DMS79 treated with DMSO at 0.1 percent for 48 hours (cell line): ENCODE measurements at regions not wholly inside any gene's neighbourhood (a gene's known extent, or its start where the extent isn't known, plus 50 kb on each side); places are given as distances from the start of the nearest gene placed in this dataset.

Experiments used
- DNase-seq: peaks from one replicate; lab custom pipeline; 2025; lab: John Stamatoyannopoulos, UW

DNA sequence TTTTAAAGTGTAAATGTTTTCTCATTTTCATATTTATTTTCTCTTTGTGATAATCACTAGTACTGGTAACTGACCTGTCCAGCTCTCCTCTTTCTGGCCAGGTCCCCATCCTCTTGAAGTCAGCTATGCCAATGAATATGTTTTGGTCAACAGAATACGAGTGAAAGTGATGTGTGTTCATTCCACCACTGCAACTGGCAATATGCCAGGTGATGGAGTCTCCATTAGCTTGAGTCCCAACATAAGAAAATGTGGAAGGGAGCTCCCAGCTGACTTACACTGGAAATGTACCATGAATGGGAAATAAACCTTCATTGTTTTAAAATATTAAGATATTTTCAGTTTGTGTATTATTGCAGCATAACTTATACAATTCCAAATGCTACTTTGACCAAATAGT lies 75.8 kb downstream of the CCDC34 start:
- DNase-seq = no peak

DNA sequence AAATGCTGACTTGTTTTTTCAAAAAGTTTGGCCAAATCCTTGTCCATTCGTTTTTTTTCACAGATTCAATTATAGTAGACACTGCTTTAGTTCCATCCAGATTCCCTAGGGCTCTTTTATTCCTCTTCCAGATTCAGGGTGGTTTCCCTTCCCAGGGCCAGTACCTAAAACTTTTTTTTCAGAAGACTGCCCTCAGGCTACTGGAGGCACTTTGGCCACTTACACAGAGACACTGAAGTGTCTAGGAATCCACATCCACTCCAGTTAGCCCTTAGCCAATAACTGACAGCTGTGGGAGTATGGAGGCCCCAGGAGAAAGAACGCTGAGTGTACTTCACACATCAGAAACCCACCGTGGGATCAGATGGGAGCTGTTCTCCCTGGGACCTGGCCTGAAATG lies 77.3 kb downstream of the CCDC34 start:
- DNase-seq = no peak

DNA sequence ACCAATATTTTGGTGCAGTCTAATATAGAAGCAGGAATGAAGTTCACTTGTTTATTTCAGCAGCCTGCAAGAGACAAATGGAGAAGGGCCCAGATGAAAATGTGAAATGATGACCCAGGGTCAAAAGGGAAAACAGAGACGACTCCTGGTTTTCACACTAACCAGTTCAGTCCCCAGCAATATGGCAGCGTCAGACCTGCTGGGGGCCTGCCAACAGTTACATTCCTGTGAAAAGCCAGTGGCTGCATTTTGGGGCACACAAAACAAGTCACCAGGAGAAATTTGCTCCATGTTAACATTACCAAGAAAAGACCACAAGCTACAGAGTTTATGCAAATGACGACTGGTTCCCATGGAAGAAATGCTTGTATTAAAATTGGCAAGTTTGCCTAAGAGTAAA lies 80.2 kb downstream of the CCDC34 start:
- DNase-seq = no peak

DNA sequence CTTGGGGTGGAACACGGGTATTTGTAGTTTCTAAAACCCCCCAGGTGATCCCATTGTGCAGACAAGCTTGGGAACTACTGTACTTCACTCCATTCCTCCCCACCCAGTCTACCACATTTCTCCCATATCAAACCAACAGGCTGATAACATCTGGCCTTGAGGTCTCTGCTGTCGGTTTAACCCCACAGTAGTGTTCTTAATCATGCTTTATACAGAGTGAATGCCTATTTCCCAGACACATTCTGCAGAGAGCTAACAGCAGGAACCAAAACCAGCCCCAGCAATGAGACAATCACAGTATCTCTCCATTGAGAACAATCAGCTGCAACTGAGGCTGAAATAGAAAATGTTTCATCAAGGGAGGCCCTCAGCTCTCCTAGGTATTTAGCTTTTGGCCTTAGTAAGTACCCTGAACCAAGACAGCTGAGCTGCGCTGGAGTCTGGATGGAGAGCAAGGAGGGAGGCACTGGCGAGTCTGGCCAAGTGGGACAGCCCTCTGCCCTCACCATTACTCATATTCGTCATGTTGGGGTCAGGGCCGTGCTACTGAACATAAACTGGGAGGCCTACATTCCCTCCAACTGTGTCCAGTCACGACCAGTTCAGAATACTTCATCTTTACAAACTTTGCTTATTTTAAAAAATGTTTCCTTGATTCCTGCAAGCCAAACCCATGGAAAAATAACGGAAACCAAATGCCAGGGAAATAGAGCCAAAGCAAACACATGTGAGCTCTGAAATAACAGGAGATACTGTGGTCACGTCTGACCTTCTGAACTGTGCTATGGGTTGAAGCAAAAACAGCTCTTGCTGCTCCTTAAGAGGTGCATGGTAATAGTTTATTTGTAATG lies 81.0 kb downstream of the CCDC34 start:
- no peak for DNase-seq

DNA sequence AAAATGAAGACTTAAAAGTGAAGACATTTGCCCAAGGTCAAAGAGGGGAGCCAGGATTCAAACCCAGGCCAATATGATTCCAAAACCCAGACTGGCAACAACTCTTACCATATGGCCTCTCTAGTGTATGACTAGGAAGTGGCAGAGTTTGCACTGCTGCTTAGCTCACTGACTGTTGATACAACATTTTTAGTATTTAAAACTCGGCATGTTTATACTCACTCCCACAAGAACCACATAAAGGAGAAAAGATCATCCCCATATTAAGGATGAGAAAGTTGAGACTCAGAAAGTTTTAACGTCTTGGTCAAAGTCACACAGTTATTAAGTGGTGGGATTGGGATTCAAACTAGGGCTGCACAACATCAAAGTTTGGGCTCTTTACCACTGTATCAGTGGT lies 81.7 kb downstream of the CCDC34 start:
- DNase-seq = no peak

DNA sequence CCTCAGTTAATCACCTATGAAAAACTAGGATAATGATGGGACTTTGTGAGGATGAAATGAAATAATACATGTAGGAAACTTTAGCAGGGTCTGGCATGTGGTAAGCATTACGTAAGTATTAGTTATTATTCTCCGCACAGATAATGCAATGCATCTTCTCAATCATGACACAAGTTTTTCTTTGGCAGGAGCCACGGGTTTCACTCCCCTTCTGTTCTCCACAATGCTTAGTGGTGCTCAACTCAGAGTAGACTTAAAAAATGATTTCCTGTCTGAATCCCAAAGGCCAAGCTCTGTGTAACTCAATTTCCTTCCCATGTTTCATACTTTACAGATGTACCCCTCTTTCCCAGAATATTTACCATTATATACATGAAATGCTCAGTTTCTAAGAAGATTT lies 82.9 kb downstream of the CCDC34 start:
- DNase-seq = no peak

DNA sequence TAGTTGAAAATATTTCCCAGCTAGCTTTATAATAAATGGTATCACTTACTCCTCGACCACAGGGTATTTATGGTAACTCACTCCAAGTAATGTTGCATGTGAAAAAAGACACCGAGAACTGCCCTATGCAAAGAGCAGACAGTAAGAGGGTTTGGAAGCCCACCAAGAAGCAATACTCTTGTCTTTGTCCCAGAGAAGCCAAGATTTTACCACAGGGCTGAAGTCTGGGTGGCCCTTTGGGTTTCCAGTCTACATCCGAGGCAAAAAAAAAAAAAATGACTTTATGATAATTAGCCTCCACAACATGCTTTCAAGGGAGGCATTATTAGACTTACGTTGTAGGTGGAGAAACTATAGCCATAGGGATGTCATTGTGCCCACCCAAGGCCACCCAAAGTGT lies 83.6 kb downstream of the CCDC34 start:
- no peak for DNase-seq

DNA sequence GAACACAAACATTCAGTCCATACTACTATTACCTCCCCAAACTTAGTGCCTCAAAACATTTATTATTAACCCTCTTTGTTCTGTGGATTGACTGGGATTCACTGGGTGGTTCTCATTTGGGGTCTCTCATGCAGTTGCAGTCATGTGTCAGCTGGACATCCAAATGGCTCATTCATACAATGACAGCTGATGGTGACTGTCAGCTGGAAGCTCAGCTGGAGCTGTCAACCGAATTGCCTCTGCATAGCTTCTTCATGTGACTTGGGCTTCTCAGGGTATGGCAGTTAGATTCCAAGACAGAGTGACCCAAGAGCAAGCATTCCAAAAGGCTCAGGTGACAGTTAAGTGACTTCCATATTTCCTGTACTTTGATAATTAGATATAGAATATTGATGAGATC lies 85.2 kb downstream of the CCDC34 start:
- DNase-seq = no peak

DNA sequence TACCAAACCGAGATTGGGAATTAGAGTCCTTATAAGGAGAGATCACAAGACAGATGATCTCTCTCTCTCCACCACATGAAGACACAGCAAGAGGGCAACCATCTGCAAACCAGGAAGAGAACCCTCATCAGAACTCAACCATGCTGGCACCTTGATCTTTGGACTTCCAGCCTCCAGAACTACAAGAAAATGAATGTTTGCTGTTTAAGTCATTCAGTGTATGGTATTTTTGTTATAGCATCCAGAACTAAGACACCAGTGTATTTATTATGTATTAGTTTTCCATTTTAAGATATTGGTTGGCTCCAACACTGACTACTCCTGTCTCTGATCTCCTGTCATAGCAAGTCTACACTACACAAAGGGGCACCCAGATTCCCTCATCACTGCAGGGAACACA lies 86.9 kb downstream of the CCDC34 start:
- DNase-seq = no peak

DNA sequence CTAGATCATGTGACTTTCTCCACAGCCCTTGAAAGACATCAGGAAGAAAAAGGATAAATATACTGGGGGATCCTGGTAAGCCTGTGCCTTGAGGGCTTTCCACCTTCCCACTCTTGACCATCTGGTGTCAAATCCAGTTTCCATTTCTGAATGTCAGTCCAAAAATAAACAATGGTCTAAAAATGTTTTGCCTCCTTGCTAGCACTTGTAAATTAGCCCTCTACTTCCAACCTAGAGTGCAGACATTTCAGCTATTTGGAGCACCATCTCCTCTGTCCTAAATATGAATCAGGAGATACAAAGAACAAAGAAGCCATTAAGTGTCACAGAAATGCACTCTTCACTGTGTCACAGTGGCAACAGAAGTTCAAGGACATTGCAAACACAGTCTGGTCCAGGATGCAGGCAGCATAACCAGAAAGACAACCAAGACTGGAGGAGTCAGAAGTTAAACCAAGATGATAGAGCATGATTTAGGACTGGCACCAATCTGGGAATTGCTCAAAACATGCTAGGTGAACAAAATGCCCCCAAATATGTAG lies 88.1 kb downstream of the CCDC34 start:
- DNase-seq = no peak

DNA sequence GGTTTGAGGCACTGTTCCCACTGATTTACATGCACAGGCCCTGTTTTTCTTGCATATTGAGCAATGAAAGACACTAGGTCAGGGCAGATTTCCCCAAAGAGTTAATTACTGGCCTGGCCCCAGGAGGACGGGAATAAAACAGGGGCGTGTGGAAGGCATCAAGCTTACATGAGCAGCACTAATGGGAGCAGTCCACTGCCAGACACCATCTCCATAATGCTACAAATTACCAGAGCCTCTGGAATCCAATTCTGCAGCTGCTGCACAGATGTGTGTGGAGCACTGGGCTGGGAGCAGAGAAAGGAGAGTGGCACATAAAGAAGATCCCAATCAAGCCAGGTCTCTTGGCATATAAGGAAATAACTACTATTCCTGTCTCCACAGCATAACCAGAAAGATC lies 96.9 kb downstream of the CCDC34 start:
- no peak for DNase-seq

DNA sequence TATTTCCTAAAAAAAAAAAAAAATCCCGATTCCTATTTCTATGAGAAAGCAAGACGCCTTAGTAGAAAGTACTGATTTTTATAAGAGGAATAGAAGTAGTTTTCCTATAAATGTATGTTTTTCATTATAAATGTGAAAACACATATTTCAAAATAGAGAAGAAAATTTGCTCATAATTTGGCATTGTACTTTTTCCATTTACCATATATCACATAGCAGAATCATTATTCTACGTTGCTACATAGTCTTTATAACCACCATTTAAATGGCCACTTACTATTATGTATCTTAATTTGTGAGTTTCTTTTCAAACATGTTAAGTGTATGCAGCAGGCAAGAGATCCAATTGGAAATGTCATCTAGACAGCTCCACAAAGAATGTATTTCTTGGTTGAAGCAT lies 99.0 kb downstream of the CCDC34 start:
- DNase-seq = no peak

DNA sequence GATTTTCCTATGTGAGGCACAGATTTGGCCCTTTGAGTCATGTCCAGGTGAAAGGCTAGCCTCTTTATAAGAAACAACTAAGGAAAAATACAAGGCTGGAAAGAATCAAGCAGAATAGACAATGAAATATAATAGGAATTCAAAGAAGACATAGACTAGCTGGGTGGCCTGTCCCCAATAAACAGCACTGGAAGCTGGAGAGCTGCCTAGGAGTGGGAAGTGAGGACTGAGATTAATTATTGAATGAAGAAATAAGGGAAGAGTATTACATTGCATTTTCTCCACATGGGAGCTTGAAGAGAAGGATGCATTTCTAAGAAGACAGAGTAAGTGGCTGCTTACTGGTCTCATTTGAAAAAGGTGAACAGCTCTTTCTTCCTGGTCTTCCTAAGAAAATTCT lies 100.0 kb downstream of the CCDC34 start:
- DNase-seq = no peak

DNA sequence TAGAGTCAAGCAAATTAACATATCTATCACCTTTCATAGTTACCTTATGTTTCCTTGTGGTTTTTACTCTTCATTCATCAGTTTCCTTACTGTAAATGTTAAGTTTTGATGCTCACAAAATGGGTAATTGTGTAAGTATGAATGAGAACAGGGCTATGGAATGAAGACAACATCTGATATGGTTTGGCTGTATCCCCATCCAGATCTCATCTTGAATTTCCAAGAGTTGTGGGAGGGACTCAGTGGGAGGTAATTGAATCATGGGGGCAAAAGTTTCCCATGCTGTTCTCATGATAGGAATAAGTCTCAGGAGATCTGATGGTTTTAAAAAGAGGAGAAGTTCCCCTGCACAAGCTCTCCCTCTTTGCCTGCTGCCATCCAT lies 107.6 kb downstream of the CCDC34 start:
- DNase-seq = no peak

DNA sequence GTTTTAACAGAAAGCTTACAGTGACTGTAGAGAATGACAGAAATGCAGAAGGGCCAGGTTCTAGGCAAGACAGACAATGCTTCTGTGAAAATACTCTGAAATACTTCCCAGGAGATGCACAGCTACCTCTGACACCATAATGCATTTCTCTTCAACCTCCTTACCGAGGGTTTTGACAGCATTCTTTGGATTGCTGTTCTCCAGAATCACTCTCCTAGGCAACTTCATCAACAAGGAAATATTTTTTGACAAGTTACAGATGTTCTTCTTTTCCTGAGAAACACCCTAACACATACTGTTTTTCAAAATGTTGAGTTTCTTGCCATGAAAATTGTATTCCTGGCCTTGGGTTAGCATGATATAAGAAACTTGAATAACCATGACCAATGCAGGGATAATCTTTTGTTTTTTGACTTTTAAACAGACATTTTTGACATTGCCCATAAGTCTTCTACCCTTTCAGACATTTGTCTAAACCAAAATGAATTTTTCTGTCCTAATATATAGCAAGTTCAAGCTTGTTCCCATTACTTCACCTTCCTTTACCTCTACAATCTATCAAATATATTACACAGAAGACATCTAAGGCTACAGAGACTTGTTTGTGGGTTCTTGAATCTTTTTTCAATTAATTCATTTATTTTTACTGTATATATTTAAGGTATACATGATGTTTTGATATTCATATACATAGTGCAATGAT lies 108.1 kb downstream of the CCDC34 start:
- no peak for DNase-seq

DNA sequence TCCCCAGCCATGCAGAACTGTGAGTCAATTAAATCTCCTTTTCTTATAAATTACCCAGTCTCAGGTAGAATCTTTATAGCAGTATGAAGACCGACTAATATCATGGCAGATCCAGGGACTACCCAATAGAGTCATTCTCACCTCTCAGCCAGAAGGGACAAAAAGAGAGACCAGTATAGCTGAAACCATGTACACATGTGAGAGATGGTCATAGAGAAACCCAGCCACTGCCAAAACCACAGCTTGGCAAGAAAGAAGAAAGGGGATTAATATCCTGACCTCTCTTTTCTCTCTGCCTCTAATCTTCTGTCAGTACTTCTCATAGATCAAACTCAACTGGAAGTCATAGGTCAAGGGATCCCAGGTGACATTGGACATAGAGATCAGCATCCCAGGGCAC lies 109.8 kb downstream of the CCDC34 start:
- no peak for DNase-seq

DNA sequence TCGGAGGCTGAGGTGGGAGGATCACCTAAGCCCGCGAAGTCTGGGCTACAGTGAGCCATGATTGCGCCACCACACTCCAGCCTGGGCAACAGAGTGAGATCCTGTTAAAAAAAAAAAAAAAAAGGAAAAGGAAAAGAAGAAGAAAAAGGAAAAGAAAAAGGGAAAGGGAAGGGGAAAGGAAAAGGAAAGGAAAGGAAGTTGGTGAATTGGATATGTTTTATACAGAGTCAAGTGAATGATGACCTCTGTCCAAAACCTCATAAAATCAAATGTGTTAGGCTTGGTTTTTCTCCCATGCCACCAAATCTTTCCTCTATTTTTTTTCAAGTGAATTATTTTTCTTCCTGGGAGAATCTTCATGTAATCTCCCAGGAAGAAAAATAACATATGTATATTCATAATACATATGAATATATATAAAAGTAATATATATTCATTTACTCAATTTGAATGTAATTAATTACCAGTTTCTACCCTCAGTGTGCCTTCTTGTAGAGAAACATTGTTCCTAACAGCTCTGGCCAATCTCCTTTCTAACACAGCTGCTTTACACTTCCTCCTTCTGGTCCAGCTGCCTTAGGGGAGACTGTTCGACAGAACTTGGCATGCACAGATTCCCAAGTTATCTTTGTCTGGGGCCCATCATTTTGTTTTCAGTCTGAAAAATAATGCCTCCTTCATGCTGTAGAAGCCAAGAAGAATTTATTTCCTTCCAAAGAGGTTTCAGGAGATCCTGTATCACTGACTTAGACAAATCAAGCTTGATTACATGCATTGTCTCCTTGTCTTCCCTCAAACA lies 111.9 kb downstream of the CCDC34 start:
- no peak for DNase-seq

DNA sequence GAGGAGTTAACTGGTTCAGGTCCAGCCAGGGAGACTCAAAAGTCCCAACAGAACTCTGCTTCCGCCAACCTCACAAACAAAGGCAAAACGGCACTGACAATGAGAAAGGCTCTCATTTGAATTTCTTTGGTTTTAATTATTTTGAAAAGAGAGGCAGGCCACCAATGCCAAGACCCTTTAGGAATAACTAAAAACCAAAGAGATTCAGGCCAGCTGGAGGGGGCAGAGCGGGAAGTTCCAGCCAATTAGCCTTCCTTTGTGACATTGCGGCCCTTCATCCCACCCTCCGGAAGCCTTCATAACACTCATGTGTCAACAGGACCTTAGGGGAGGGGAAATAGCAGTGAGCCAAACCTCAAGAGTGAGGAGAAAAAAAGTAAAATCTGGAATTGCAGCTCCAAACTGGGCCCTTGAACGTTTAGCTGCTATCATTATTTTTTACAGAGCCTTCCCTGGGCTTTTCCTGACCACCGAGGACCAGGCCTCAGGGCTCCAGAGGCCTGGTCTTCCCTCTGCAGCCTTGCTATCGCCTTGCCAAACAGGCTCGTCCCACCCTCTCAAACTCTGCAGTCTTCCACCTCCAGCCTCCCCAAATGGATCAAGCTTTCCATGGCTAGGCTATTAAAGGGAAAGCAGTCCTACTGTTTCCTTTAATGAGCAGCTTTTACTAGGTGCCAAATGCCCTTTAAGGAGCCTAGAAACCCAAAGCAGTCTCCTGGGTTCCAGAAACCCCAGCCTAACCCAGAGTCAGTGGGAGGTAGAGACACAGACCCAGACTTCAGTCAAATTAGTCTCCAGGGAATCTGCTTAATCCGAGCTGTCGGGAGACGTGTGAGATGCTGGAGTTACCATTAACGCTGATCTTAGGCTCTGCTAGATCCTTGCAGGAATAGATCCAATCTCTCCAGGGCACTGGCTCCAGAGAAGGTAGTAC lies 114.2 kb downstream of the CCDC34 start:
- DNase-seq = no peak

DNA sequence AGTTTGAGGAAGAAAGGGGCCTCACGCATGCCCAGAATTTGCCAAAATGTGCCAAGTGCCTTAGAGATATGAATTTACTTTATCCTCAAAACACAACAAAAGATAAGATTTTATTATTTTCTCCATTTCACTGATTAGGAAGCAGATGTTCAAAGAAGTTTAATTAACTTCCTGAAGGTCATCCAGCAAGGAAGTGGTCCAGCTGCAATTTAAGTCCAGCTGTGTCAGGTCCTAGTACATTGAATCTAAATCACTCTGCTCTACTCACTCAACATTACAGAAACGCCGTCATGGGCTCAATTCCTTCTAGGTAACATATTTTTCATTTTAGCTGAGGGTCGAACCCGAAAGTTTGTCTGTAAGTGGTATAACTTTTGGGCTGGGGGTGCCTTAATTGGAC lies 115.4 kb downstream of the CCDC34 start:
- no peak for DNase-seq

DNA sequence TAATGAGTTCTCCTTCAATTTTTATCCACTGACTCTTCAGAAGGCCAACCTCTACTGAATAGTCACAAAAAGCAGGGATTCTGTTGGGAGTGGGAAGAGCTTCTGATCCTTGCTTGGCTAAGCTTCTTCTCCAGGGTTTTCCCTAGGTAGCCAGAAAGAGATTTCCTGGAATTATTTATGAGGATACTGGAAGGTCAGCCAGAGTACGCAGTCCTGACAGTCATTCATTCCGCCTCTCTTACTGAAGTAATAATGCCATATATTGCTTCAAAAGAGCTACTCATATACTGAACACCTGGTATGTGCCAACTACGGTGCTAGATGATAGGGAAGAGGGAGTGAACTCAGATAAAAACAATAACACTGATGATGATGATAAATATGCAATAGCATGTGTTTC lies 116.1 kb downstream of the CCDC34 start:
- DNase-seq = no peak

DNA sequence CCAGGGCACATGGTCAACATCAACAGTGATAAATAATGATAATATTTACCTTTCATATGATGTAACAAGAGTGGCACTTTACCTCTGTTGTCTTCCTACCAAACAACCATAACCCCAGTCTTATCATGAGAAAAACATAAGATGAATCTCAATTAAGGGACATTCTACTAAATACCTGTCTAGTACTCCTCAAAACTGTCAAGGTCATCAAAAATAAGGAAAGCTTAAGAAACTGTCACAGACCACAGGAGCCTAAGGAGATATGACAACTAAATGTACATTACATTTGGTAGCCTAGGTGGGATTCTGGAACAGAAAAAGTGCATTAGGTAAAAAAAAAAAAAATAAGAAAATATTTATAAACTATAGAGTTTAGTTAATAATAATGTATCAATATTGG lies 118.1 kb downstream of the CCDC34 start:
- no peak for DNase-seq

DNA sequence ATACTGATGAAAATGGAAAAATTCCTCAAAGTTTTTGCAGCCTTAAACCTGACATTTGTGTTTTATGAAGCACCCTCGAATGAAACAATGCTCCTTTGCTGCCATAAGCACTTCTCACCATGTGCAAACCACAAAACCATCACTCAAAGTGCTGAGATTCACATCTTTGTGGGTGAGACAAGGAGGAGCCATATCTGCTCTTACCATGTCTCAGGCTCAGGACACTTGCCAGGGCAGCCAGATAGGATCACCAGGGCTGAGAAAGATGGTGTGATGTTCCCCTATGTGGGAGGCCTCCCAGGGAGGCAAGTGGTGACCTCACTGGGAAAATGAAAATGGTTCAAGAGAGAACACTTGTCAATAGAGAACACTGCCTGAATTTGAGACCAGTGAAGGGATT lies 120.4 kb downstream of the CCDC34 start:
- DNase-seq = no peak
